HG02763 (cell line): ENCODE measurements at regions not wholly inside any gene's neighbourhood (a gene's known extent, or its start where the extent isn't known, plus 50 kb on each side); places are given as distances from the start of the nearest gene placed in this dataset.
"Not testable (repeated sequence)": the region's sequence is repeated elsewhere in the genome, so short reads cannot be mapped to it uniquely, and the experiment has no call there.

Experiments
- ATAC-seq: cut with Tn5 transposase; IDR thresholded peaks from one replicate; pipeline ENCODE4 v1.9.1; 2021; ENCODE audit warnings: mild to moderate bottlenecking, moderate library complexity; ENCODE audit not compliant: unreplicated experiment

DNA sequence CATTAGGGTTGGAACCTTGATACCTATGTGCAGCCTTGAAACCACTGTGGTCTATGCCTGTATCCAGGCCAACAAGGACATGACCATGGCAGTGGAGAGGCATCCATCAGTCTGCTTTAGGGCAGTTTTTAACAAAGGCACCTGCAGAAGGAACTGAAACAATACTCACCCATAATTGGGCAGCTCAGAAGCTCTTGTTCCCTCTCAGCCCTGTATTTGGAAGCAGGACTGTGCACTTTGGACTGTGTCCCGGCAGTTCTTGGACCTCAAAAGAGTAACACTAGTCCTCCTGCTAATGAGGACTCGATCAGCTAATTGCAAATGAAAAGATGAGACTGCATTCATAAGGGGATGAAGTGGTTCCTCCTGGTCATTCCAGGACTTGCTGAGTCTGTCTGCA, 500.2 kb upstream of the TNP1 start:
- ATAC-seq: no peak

DNA sequence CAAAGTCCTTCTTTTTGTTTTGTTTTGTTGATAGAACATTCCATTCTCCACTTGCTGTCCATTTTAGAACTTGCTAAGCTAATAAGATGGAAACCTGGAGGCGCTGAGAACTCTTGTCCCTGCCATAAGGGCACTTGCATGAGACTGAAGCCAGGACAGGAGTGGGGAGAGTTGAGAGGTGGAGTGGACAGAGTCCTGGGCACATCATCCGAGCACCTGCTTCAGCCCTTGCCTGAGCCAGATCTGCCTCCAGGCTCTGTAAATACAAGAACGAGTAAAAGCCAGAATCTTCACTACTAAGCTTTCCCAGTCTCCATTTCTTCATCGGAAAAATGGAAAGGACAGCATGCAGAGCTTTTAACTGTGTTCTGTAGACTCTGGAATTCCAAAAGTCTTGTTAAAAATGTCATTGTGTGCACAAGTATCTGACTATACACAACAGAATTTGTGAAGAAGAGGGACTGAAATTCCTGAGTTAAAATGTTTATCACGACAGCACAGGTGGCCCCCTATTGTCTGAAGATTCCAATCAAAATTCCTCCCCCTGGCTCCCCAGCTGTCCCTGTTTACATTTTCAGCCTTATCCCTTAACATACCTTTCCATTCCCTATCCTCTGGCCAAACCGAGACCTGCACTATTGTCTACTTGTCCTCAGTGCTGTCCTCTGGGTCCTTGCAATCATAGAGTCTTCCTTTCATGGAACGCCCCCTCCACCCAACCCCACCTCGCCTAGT, 498.2 kb upstream of the TNP1 start:
- no peak for ATAC-seq

DNA sequence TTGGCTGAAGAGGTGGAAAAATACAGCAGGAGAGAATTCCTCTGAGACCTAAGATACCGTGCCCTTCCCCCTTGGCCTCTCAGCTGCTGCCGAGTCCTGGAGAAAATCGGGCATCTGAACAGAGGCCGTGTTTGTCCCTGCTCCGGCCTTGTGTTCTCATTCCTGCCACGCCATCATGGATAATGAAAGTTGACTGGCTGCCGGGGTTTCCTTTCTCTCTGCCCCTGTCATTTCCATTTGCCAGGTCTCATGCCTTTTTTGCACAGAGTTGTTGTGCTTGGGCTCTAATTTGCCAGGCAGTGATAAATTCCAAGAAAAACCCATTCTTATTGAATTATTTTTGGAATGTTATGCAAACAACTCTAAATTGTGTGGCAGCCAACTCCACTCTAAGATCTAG, 496.9 kb upstream of the TNP1 start:
- ATAC-seq: no peak

DNA sequence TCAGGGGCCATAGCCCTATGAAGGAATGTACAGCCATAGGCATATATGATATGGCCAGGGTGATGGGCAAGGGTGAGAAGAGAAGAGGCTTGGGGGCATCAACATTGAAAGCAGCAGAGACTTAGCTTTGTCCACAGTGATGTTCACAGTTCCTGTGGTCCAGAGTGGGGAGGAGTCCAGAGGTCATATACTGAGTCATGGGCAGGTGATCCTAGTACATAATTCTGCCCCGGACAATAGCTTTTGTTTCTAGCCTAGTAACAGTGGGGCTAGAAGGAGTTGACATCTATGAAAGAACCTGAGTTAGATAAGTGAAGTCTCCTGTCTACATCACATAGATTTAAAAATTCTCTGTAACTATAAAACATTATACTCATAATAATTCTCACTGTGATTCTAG, 496.3 kb upstream of the TNP1 start:
- ATAC-seq: no peak

DNA sequence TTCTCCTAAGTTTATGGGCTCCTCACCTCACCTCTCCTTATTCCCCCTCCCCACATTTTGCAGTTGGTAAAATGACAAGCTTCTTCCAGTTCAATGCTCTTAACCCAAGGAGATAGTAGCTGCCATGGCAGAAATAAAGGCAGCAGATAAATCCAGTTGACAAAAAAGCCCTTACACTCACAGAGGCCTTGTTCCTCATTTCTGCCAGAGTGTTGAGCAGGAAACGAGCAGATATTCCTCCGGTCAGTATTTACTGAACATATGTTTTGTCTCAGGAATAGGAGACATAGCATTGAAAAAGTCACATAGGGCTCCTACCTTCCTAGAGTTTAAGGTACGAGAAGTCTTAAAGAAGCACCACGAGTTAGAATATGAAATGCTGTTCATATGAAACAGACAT, 493.7 kb upstream of the TNP1 start:
- no peak for ATAC-seq

DNA sequence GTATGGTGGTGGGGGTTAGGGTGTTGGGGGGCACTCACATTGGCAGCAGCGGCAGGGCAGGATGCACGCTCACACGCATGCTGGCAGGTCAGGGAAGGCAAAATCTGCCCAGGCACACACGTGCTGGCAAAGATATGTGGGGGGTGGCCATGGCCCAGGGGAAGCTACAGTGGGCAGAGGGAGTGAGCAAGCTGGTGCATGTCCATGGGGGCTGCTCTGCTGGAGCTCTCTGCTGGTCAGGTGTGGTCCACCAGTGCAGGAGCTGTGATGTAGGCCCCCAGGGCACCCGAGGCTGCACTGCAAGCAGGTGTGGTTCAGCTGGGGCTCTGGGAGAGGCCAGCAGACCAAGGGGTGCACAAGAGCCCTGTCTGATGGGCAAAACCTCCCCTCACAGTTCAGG, 491.5 kb upstream of the TNP1 start:
- no peak for ATAC-seq

DNA sequence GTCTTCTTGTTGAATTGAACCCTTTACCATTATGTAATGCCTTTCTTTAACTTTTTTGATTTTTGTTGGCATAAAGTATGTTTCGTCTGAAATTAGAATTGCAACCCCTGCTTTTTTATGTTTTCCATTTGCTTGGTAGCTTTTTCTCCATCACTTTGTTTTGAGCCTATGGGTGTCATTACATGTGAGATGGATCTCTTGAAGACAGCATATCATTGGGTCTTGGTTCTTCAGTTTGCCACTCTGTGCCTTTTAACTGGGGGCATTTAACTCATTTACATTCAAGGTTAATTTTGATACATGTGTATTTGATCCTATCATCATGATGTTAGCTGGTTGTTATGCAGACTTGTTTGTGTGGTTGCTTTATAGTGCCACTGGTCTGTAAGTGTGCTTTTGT, 489.4 kb upstream of the TNP1 start:
- ATAC-seq: no peak

DNA sequence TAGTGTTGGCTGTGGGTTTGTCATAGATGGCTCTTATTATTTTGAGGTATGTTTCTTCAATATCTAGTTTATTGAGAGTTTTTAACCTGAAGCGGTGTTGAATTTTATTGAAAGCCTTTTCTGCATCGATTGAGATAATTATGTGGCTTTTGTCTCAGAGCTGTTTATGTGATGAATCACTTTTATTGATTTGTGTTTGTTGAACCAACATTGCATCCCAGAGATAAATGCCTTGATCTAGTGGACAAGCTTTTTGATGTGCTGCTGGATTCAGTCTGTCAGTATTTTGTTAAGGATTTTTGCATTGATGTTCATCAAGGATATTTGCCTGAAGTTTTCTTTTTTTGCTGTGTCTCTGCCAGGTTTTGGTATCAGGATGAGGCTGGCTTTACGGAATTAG, 487.8 kb upstream of the TNP1 start:
- not testable (repeated sequence) for ATAC-seq

DNA sequence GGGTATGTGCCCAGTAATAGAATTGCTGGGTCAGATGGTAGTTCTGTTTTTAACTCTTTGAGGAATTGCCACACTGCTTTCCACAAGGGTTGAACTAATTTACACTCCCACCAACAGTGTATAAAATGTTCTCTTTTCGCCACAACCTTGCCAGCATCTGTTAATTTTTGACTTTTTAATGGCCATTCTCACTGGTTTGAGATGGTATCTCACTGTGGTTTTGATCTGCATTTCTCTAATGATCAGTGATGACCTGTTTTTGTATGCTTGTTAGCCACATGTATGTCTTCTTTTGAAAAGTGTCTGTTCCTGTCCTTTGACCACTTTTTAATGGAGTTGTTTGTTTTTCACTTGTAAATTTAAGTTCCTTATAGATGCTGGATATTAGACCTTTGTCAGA, 486.2 kb upstream of the TNP1 start:
- ATAC-seq: not testable (repeated sequence)

DNA sequence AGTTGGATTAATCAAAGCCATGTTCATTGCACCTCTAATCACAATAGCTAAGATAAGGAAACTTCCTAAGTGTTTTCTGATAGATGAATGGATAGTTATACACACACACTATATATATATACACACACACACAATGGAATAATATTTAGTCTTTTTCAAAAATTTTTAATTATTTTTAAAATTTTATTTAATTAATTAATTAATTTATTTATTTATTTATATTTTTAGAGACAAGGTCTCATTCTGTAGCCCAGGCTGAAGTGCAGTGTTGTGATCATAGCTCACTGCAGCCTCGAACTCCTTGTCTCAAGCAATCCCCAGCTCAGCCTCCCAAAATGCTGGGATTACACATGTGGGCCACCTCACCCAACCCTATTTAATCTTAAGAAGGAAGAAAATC, 481.0 kb upstream of the TNP1 start:
- ATAC-seq: no peak

DNA sequence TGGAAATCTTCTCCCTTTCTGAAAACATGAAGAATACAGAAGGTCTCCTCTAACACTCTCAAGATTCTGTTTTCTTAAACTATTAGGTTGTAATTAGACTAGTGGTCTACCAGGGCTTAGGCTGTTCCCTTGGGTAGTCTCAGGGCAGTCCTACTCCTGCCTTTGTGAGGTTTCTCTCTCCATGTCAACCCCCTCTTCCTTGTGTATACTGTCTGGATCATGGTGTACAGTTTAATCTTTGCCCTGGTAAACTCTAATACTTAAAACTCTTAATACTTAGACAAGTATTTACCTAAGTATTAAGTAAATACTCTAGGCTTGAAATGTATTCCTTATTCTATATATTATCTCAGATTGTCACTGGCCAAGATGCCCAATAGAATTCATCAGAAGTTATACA, 480.3 kb upstream of the TNP1 start:
- no peak for ATAC-seq

DNA sequence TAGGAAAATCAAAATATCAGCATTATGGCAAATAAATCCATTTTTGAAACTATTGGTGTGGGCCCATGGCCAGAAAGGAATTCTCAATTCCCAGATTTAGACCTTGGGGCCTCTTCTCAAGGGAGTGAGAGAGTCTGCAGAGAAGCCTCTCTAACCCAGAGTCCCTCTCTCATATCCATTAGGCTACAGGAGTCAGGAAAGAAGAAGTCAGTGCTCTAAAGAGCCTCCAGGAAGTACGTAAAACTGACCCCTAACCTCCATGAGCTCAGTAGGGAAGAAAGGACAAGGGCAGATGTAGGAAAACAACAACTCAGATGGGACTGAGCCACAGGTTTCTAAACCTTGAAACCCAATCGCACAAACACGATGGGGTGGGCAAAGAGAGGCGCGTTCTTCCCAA, 479.9 kb upstream of the TNP1 start:
- no peak for ATAC-seq

DNA sequence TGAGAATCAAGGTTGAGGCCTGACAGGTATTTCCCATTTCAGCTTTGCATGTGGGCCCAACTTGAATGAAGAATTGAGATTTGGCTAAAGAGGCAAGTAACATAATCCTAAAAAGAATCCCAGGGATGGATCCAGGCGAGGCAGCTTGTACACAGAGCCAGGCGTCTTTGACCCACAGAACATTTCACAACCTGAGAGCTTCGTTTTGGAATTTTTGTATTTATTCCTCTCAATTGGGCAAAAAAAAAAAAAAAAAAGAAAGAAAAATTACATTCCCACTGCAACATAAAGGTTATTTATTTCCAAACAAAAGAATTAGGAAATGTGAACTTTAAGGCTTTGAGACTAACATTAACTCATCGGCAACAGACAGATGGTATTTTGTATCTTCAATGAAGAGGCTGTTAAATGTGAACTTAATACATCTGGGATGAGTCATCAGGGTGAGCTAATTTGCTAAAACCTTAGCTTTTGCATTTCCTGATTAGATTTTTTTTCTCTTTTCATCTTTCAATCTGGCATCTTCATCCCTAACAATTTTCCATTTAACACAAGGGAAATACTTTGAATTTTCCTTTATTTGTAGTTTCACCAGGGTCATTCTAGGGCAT, 478.5 kb upstream of the TNP1 start:
- ATAC-seq: no peak

DNA sequence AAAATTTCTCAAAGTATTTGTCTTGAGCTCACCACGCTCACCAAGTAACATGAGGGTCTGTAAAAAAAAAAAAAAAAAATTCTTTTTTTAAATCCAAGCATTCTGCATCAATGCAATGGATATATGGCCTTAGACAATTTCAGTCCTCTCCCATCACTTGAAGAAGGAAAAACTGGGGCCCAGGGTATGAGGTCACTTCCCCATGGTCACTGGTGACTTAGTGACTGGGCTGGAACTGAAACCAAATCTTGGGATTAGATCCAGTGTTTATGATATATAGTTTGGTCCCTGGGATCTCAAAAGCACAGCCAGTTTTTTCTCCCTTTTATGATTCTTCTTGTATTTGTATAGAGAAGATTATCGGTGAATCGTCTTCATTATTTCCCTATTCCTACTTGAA, 477.9 kb upstream of the TNP1 start:
- ATAC-seq: no peak

DNA sequence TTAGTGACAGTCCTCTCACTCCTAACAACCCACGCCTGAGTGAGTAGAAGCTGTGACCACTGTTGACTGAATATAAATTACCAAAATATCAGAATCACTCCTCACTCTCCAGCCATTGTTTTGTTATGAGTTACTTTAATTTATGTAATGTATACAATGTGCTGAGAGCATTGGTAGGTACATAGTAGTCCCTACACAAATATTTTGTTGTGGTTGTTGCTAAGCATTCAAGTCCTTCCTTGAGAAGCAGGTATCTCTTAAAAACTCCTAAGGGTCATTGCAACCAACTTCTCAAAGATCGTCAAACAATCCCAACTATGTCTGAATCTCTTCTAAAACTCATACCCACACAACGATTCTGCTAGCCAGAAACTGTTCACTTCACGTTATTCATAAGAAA, 476.8 kb upstream of the TNP1 start:
- no peak for ATAC-seq

DNA sequence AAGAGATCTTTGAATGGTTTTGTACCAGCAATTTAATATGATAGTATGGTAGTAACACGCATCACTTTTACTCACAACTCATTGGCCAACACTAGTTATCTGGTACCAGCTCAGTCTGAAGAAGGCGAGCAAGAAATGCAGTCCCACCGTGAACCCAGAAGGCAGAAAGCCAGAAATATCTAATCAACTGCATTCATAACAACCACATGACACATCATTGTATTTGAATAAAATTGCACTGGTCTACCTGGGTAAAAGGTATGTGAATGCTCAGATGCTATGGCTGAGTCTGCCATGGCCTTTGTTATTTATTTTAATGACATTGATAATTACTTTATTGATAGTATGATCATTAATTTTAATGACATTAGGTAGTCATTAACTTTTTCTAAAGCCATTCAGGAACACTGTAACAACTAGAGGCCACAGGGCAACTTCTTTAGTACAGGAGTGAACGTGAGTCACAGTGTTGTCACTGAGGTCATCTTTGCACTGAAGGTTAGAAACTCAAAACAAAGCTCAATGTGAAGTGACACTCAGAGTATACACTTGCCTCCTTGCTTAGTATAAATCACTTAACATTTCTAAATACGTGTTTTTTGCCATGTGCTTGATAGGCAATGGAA, 475.6 kb upstream of the TNP1 start:
- ATAC-seq: no peak

DNA sequence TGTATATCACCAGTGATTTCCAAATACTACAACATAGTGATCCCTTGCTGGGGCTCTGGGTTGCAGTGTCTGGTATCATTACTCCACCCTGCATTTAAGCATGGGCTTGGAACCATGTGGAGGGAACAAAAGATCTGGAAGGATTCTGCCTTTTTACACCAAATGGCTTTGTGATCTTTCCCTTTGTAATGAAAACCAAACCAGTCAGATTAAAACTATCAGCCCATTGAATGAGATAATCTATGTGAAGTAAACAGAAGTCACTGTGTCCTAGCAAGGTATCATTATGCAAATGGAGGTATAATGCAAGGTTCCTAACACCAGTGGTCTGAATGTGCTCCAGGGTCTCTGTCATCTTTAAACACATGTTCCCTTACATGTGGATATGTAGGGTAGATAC, 474.7 kb upstream of the TNP1 start:
- no peak for ATAC-seq

DNA sequence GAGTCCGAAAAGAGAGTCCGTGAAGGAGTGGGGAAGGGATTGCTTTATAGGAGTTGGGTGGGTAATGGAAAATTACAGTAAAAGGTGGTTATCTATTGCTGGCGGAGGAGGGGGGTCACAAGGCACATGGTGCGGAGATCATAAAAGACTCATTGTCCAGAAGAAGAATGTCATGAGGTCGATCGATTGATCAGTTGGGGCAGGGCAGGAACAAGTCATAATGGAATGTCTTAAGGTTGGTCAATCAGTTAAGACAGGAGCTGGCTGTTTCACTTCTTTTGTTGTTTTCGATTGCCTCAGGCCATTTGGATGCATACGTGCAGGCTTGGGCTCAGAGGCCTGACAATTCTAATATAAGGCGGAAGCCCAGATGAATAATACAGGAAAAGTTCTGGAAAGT, 473.0 kb upstream of the TNP1 start:
- no peak for ATAC-seq

DNA sequence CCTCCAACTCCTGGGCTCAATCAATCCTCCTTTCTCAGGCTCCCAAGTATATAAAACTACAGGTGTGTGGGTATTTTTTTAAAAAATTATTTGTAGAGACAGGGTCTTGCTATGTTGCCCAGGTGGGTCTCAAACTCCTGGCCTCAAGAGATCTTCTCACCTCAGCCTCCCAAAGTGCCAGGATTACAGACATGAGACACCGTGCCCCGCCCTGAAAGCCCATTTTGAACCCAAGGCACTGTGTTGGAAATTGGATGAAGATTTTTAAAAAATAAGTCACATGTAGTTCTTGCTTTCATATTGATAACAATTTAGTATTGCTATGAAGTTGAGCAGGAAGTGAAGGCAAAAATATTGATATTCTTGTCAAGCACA, 472.5 kb upstream of the TNP1 start:
- ATAC-seq: no peak

DNA sequence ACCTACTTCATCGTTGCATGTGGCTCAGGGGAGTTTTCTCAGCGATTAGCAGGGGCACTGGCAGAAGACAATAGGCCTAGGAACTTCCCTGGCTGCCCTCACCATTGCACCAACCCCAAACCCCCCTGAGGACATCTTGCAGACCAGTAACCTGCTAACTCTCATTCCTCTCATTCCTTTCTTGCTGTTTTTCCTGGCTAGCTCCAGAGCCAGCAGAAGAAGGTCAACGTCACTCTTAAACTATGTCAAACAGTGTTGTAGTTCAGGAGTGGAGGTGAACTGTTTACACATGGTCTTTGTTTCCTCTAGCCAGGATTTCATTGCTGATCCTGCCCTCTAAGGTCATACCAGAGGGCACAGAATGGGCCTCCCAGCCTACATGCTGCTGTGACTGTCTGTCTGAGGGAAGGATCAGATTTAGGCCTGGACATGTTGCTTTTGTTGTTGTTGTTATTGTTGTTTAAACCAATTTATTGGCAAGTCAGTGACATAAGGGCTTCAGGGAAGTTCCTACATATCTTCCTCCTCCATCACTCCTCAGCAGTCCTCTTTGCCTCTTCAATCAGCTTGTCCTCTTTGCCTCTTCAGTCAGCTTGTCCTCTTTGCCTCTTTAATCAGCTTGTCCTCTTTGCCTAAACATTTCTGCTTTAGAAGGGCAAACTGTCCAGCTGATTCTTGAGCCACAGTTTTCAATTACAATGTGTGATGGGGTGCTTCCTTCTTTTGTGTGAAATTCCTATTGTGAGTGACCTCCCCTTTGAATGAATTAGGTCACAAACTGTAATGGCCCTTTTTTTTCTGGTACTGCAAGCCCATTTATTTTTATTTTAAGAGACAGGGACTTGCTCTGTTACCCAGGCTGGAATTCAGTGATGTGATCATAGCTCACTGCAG, 471.9 kb upstream of the TNP1 start:
- no peak for ATAC-seq

DNA sequence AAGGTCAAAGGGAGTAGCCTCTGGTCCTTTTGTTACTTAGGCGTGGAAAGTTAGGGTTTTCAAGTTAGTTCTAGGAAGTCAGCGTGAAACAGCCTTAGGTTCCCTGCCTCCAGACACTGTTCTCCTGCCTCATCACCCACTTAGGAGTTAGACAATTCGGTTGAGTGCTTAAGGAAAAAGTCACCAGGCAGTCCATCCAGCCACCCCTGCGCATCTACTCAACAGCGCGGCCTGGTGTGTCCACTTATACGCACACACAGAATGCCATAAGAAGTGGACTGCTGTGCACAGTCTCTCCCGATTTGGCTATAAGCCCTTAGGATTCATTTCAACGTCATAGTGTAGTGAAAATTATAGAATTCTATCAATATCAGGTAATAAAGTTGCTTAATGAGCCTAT, 470.8 kb upstream of the TNP1 start:
- ATAC-seq: no peak

DNA sequence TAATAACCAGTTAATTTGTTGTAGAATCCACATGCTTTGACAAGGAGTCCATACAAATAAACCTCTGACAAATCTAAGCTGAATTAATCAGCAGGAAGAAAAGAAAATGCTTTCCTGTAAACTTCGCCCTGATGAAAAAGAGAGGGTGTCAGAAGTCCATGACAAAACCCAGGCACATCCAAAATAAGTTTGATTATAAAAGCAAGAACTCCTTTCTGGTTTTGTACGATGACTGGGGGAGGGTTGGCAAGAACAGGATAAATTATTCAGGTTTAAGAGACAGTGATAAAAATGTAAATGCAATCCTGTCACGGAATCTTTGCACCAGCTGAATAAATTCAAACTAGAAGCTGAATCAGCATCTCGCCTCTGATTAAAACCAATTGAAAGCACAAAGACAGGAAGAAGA, 469.2 kb upstream of the TNP1 start:
- ATAC-seq: no peak
